ENCODE measurements at regions not wholly inside any gene's neighbourhood (a gene's known extent, or its start where the extent isn't known, plus 50 kb on each side); places are given as distances from the start of the nearest gene placed in this dataset.

GRCh38 chr2:157190151-157190550 lies 67.4 kb upstream of the GALNT5 start:
- Histone ChIP-seq H3K4me3 (ENCODE audit: low read depth, low read length) (no peak overlapping the region), H3K36me3 (ENCODE audit: control insufficient read depth, insufficient read depth, low read length) (no peaks in the 10 kb centered on the region), H3K27me3 (ENCODE audit: control insufficient read depth, insufficient read depth, low read length) (no peaks in the 10 kb centered on the region)
- no peak for DNase-seq (ENCODE audit: low read depth)
- CTCF ChIA-PET = interaction anchor here (0.9 kb wide), 1 partner anchor 9 kb away, joined by 3 read pairs; no protein-coding TSS in a partner anchor
- no peak for TF ChIP-seq CTCF (IDR thresholded peaks at IDR 0.05; ENCODE audit: insufficient read depth, low read depth, low read length)
- POLR2A ChIA-PET = no interaction called here

GRCh38 chr2:157191186-157191585 lies 66.3 kb upstream of the GALNT5 start:
- Histone ChIP-seq H3K27me3 (ENCODE audit: control insufficient read depth, insufficient read depth, low read length) (no peaks in the 10 kb centered on the region), H3K4me3 (ENCODE audit: low read depth, low read length) (no peak overlapping the region), H3K36me3 (ENCODE audit: control insufficient read depth, insufficient read depth, low read length) (no peaks in the 10 kb centered on the region)
- no peak for TF ChIP-seq CTCF (IDR thresholded peaks at IDR 0.05; ENCODE audit: insufficient read depth, low read depth, low read length)
- DNase-seq (ENCODE audit: low read depth) = no peak
- ChIA-PET CTCF (no interaction called here), POLR2A (no interaction called here)

GRCh38 chr2:157192445-157193423 lies 64.8 kb upstream of the GALNT5 start:
- POLR2A ChIA-PET = no interaction called here

GRCh38 chr2:157193461-157193860 lies 64.0 kb upstream of the GALNT5 start:
- no peak for DNase-seq (ENCODE audit: low read depth)
- ChIA-PET POLR2A (interaction anchor here (0.6 kb wide), 1 partner anchor 71 kb away, joined by 3 read pairs; no protein-coding TSS in a partner anchor), CTCF (interaction anchor here (0.7 to 1.9 kb wide), 16 partner anchors 10 to 1825 kb away, joined by 3 to 10 read pairs (median 4); no protein-coding TSS in a partner anchor)
- H3K4me3 ChIP-seq (ENCODE audit: low read depth, low read length) = no peak overlapping the region
- no peaks in the 10 kb centered on the region for H3K27me3 ChIP-seq (ENCODE audit: control insufficient read depth, insufficient read depth, low read length)
- no peak for TF ChIP-seq CTCF (IDR thresholded peaks at IDR 0.05; ENCODE audit: insufficient read depth, low read depth, low read length)
- no peaks in the 10 kb centered on the region for H3K36me3 ChIP-seq (ENCODE audit: control insufficient read depth, insufficient read depth, low read length)

More at GRCh38 chr2:157192445-157193423, 64.8 kb upstream of the GALNT5 start:
- DNase-seq (ENCODE audit: low read depth) = no peak
- Histone ChIP-seq H3K36me3 (ENCODE audit: control insufficient read depth, insufficient read depth, low read length) (no peaks in the 10 kb centered on the region), H3K4me3 (ENCODE audit: low read depth, low read length) (no peak overlapping the region), H3K27me3 (ENCODE audit: control insufficient read depth, insufficient read depth, low read length) (no peaks in the 10 kb centered on the region)
- CTCF ChIA-PET = interaction anchor here (0.6 to 1.9 kb wide), 14 partner anchors 9 to 1824 kb away, joined by 3 to 10 read pairs (median 4); no protein-coding TSS in a partner anchor
- no peak for TF ChIP-seq CTCF (IDR thresholded peaks at IDR 0.05; ENCODE audit: insufficient read depth, low read depth, low read length)

- Histone ChIP-seq H3K36me3 (ENCODE audit: control insufficient read depth, insufficient read depth, low read length) (no peaks in the 10 kb centered on the region), H3K4me3 (ENCODE audit: low read depth, low read length) (no peak overlapping the region), H3K27me3 (ENCODE audit: control insufficient read depth, insufficient read depth, low read length) (no peaks in the 10 kb centered on the region)
- TF ChIP-seq CTCF (IDR thresholded peaks at IDR 0.05; ENCODE audit: insufficient read depth, low read depth, low read length) = peak; percentile 68
- ChIA-PET CTCF (interaction anchor here (0.7 to 1.9 kb wide), 16 partner anchors 10 to 1826 kb away, joined by 3 to 10 read pairs (median 4); no protein-coding TSS in a partner anchor), POLR2A (interaction anchor here (0.6 kb wide), 1 partner anchor 70 kb away, joined by 3 read pairs; no protein-coding TSS in a partner anchor)
- DNase-seq (ENCODE audit: low read depth) = no peak
These were observed 63.3 kb upstream of the GALNT5 start for GRCh38 chr2:157194097-157194688.

All from BJ (cell line).